Endothelial cell (in vitro differentiated cells): ENCODE measurements at regions not wholly inside any gene's neighbourhood (a gene's known extent, or its start where the extent isn't known, plus 50 kb on each side); places are given as distances from the start of the nearest gene placed in this dataset.

Experiments
- DNase-seq: peaks from one replicate; pipeline ENCODE4 v3.0.0; 2021; ENCODE audit warnings: low spot score
- H3K27ac Mint-ChIP-seq: one replicate; pipeline ENCODE4 v1.8.0; 2021; ENCODE audit warnings: mixed read lengths, inconsistent platforms; ENCODE audit not compliant: unreplicated experiment
- H3K27me3 Mint-ChIP-seq: one replicate; pipeline ENCODE4 v1.8.0; 2021; ENCODE audit warnings: mild to moderate bottlenecking, moderate library complexity, mixed read lengths, inconsistent platforms; ENCODE audit not compliant: unreplicated experiment
- H3K36me3 Mint-ChIP-seq: one replicate; pipeline ENCODE4 v1.8.0; 2021; ENCODE audit warnings: mild to moderate bottlenecking, low read depth, mixed read lengths, inconsistent platforms; ENCODE audit not compliant: unreplicated experiment
- H3K4me1 Mint-ChIP-seq: one replicate; pipeline ENCODE4 v1.8.0; 2021; ENCODE audit warnings: mild to moderate bottlenecking, mixed read lengths, inconsistent platforms; ENCODE audit not compliant: unreplicated experiment
- H3K4me3 Mint-ChIP-seq: one replicate; pipeline ENCODE4 v1.8.0; 2021; ENCODE audit warnings: mild to moderate bottlenecking, mixed read lengths, inconsistent platforms; ENCODE audit not compliant: unreplicated experiment
- H3K9me3 Mint-ChIP-seq: one replicate; pipeline ENCODE4 v1.8.0; 2021; ENCODE audit warnings: mixed read lengths, inconsistent platforms; ENCODE audit not compliant: unreplicated experiment
- TF ChIP-seq, protein P1 (sequence below): fragments of 200-600 bp; sonication (generic); IDR thresholded peaks from one replicate; pipeline ENCODE4 v1.5.0; 2021; ENCODE audit warnings: antibody characterized with exemption; ENCODE audit not compliant: unreplicated experiment

DNA sequence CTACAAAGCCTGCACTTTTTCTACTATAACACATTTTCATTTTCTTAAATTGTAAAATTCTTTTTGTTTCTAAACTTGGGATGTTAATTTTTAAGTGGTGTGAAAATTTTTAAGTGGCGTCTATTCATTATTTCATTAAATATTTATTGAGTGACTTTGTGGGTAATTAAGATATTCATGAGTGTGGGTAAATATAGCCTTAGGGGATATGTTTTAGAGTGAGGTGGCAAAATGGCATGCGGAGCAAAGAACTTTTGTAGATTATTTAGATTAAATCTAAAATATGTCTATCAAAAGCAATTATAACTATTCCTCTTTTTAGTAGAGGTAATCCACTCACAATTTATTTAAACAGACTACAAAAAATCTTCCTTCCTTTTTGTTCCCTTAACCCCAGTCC is 188.4 kb downstream of the PCSK1 start:
- Mint-ChIP-seq H3K9me3 (no peaks in the 10 kb centered on the region), H3K4me1 (peaks cover 8% of the 10 kb centered on the region), H3K27me3 (no peaks in the 10 kb centered on the region), H3K27ac (no peak overlapping the region), H3K4me3 (no peak overlapping the region), H3K36me3 (no peaks in the 10 kb centered on the region)
- TF ChIP-seq, protein P1, sequence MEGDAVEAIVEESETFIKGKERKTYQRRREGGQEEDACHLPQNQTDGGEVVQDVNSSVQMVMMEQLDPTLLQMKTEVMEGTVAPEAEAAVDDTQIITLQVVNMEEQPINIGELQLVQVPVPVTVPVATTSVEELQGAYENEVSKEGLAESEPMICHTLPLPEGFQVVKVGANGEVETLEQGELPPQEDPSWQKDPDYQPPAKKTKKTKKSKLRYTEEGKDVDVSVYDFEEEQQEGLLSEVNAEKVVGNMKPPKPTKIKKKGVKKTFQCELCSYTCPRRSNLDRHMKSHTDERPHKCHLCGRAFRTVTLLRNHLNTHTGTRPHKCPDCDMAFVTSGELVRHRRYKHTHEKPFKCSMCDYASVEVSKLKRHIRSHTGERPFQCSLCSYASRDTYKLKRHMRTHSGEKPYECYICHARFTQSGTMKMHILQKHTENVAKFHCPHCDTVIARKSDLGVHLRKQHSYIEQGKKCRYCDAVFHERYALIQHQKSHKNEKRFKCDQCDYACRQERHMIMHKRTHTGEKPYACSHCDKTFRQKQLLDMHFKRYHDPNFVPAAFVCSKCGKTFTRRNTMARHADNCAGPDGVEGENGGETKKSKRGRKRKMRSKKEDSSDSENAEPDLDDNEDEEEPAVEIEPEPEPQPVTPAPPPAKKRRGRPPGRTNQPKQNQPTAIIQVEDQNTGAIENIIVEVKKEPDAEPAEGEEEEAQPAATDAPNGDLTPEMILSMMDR = no peak
- no peak for DNase-seq

DNA sequence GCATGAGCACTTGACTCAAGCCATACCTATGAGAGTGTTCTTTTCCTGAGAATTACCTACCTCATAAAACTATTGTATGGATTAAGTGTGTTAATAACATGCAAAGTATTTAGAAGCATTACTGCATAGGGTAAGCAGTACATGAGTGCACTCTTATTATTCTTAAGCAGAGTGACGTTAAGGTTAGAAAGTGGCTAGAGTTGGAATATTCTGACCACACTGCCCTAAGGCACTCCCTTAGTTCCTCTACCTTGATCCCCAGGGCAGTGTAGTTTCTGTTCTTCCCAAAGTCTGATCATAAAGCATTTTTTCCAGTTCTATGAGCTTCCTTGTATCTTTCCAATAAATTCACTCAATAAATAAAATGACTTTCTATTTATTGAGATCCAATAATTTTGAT is 189.2 kb downstream of the PCSK1 start:
- TF ChIP-seq, protein P1 = no peak
- H3K36me3 Mint-ChIP-seq = no peaks in the 10 kb centered on the region
- H3K27me3 Mint-ChIP-seq = no peaks in the 10 kb centered on the region
- H3K4me3 Mint-ChIP-seq = no peak overlapping the region
- DNase-seq = no peak
- H3K4me1 Mint-ChIP-seq = peaks cover 8% of the 10 kb centered on the region
- H3K9me3 Mint-ChIP-seq = no peaks in the 10 kb centered on the region
- no peak overlapping the region for H3K27ac Mint-ChIP-seq

DNA sequence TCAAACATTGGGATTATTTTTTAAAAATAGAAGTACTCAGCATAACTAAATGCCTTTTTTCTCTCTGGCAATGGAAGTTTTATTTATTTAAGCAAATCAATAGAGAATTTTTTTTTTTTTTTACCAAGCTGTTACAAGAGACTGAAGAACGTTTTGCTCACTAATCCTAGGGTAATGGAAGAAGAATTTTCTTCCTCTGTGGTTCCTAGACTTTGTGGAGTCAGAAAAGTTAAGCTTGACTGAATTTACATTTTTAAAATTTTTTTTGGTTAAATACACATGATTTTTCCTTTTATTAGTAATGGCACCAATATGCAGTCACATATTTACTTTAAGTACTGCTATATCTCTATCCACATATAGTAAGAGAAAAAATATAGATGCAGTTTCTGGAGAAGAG is 189.8 kb downstream of the PCSK1 start:
- H3K4me1 Mint-ChIP-seq = peaks cover 8% of the 10 kb centered on the region
- H3K27me3 Mint-ChIP-seq = no peaks in the 10 kb centered on the region
- no peak overlapping the region for H3K4me3 Mint-ChIP-seq
- TF ChIP-seq, protein P1 = no peak
- no peaks in the 10 kb centered on the region for H3K9me3 Mint-ChIP-seq
- no peak for DNase-seq
- H3K27ac Mint-ChIP-seq = no peak overlapping the region
- H3K36me3 Mint-ChIP-seq = no peaks in the 10 kb centered on the region

DNA sequence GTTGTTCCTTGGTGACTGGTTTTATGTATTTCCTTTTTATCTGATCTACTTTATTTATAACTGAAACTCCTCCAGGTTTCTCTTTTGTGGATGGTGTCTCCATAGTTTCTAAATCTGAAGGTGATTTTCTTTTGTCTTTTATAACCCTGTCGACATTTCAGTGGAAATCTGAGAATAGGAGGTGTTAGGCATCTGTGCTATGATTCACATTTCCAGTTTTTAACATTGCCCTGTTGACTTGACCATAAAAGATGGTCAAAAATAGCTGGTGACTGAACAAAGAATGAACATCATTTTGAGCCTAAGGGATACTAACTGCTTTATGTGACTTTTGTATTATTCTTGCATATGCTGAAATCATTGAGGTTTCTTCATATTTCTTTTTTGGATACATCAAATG is 190.5 kb downstream of the PCSK1 start:
- Mint-ChIP-seq H3K36me3 (no peaks in the 10 kb centered on the region), H3K27me3 (no peaks in the 10 kb centered on the region), H3K27ac (no peak overlapping the region), H3K4me1 (peaks cover 7% of the 10 kb centered on the region), H3K9me3 (no peaks in the 10 kb centered on the region), H3K4me3 (no peak overlapping the region)
- TF ChIP-seq, protein P1 = no peak
- no peak for DNase-seq

DNA sequence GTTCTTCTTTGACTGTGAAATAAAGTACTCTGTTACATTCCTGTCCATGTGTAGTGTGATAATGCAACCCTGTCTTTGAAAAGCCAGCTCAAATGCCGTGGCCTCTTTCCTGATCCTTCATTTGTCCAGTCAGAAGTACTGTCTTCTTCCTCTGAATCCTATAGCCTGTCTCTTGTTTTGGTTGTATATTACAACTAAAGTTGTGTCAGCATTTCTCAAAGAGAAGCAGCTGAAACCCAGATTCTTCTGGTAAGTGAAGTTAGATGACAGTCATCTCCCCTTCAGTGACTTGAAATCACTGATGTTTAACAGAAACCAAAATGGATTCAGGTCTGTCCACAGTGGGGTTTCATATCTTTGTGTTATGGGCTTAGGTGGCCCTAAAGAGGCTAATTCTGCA is 196.2 kb downstream of the PCSK1 start:
- Mint-ChIP-seq H3K9me3 (no peaks in the 10 kb centered on the region), H3K4me1 (no peaks in the 10 kb centered on the region), H3K27me3 (no peaks in the 10 kb centered on the region), H3K4me3 (no peak overlapping the region), H3K27ac (no peak overlapping the region), H3K36me3 (no peaks in the 10 kb centered on the region)
- no peak for DNase-seq
- TF ChIP-seq, protein P1 = no peak
